K562 (cell line): ENCODE measurements at regions not wholly inside any gene's neighbourhood (a gene's known extent, or its start where the extent isn't known, plus 50 kb on each side); places are given as distances from the start of the nearest gene placed in this dataset.

Source experiments
- ATAC-seq: fragments of 200-7000 bp; cut with Tn5 transposase; 3 replicates; pipeline ENCODE4 v1.9.1; 2020; ENCODE audit warnings: moderate library complexity
- BruUV-seq: library from RNA; stranded (reverse); fragments of 400-500 nt; replicated peaks from 2 replicates; lab custom pipeline; 2021; lab: Mats Ljungman, UMichigan
- CTCF ChIA-PET: fragments of 300-600 bp; formaldehyde crosslinking; extraction: SDS; loops from one replicate; lab custom pipeline; 2021; ENCODE audit warnings: low intra/inter-chr PET ratio; lab: Yijun Ruan, JAX
- POLR2A ChIA-PET: fragments of 300-600, 350-650 bp; sonication (Branson Sonifier 250); formaldehyde crosslinking; extraction: SDS; loops from one replicate; lab custom pipeline; 2021; ENCODE audit warnings: antibody characterized with exemption, inconsistent platforms; lab: Yijun Ruan, JAX
- DNase-seq, 4 experiments: peaks; one replicate each; pipeline versions ENCODE4 v3.0.0 to v3.0.0-alpha.2; 2011 to 2018; ENCODE audit warnings: low spot score in 3 of 4, mixed read lengths in 3 of 4; ENCODE audit errors: extremely low read depth in 1 of 4
- FAIRE-seq: peaks from 2 replicates; lab custom pipeline; 2011; peaks lifted over from hg19 to GRCh38; lab: Jason Lieb, UNC
- H2AFZ ChIP-seq: 2 replicates; pipeline ENCODE4 v1.6.0; 2011; ENCODE audit warnings: low read depth, low read length, control low read depth, inconsistent platforms
- H3K27ac ChIP-seq: fragments of 200-600 bp; 3 replicates; pipeline ENCODE4 v1.8.0; 2011; ENCODE audit warnings: low read depth, mild to moderate bottlenecking, control low read depth, inconsistent platforms, low read length, moderate library complexity, mixed read lengths; ENCODE audit errors: extremely low read depth
- H3K27me3 ChIP-seq, 2 experiments: fragments of 300-600 bp in 1 of 2; 2 replicates in 1 of 2; 3 replicates in 1 of 2; pipeline versions ENCODE4 v1.6.0 to v1.8.0; 2011; ENCODE audit warnings: inconsistent platforms in 2 of 2, low read length in 2 of 2, mild to moderate bottlenecking in 1 of 2, mixed read lengths in 1 of 2, moderate library complexity in 1 of 2; ENCODE audit not compliant: control insufficient read depth in 2 of 2, insufficient read depth in 2 of 2
- H3K36me3 ChIP-seq: fragments of 300-600 bp; 3 replicates; pipeline ENCODE4 v1.8.0; 2011; ENCODE audit warnings: mild to moderate bottlenecking, low read length, inconsistent platforms; ENCODE audit not compliant: control insufficient read depth, insufficient read depth
- H3K4me1 ChIP-seq, 2 experiments: fragments of 200-600 bp in 1 of 2; replicated peaks in 1 of 2; 2 replicates in 1 of 2; 3 replicates in 1 of 2; pipeline versions ENCODE4 v1.5.1 to v1.8.0; 2011; ENCODE audit warnings: inconsistent platforms in 2 of 2, low read length in 2 of 2, mild to moderate bottlenecking in 1 of 2, mixed read lengths in 1 of 2, moderate library complexity in 1 of 2; ENCODE audit not compliant: control insufficient read depth in 2 of 2, insufficient read depth in 2 of 2
- H3K4me2 ChIP-seq: 2 replicates; pipeline ENCODE4 v1.6.1; 2011; ENCODE audit warnings: low read length, control low read depth, inconsistent platforms, mixed read lengths; ENCODE audit not compliant: insufficient read depth
- H3K4me3 ChIP-seq: fragments of 200-600 bp; sonication (generic), shearing (Covaris generic); 2 replicates; pipeline ENCODE4 v1.5.1; 2016; ENCODE audit warnings: control low read depth, inconsistent platforms
- H3K79me2 ChIP-seq: fragments of 200-600 bp; 3 replicates; pipeline ENCODE4 v1.8.0; 2011; ENCODE audit warnings: low read length, inconsistent platforms; ENCODE audit not compliant: control insufficient read depth, insufficient read depth
- H3K9ac ChIP-seq, 2 experiments: 2 replicates each; pipeline versions ENCODE4 v1.6.0 to v1.6.1; 2011; ENCODE audit warnings: low read depth in 2 of 2, low read length in 2 of 2, control low read depth in 1 of 2, inconsistent platforms in 1 of 2, mild to moderate bottlenecking in 1 of 2, mixed read lengths in 1 of 2; ENCODE audit not compliant: insufficient read depth in 1 of 2
- H3K9me1 ChIP-seq: one replicate; pipeline ENCODE4 v1.6.0; 2011; ENCODE audit warnings: inconsistent platforms, mild to moderate bottlenecking, low read length, moderate library complexity; ENCODE audit not compliant: control insufficient read depth, insufficient read depth
- H3K9me3 ChIP-seq: replicated peaks from 2 replicates; pipeline ENCODE4 v1.5.1; 2011; ENCODE audit warnings: low read depth, low read length, inconsistent platforms; ENCODE audit not compliant: control insufficient read depth, insufficient read depth
- H4K20me1 ChIP-seq: replicated peaks from 2 replicates; pipeline ENCODE4 v1.6.1; 2011; ENCODE audit warnings: low read length, inconsistent platforms, mixed read lengths; ENCODE audit not compliant: control insufficient read depth, insufficient read depth
- FOS ChIP-seq: IDR thresholded peaks from 3 replicates; pipeline ENCODE4 v1.6.1; 2011; ENCODE audit not compliant: insufficient read length; ENCODE audit errors: extremely low read depth
- GATA2 ChIP-seq: sonication (generic); formaldehyde crosslinking; IDR thresholded peaks from 2 replicates; pipeline ENCODE4 v1.4.0; 2020; ENCODE audit warnings: mild to moderate bottlenecking, missing genetic modification reagents
- MITF ChIP-seq: IDR thresholded peaks from 2 replicates; pipeline ENCODE4 v1.6.1; 2014; ENCODE audit warnings: antibody characterized with exemption
- NELFE ChIP-seq: IDR thresholded peaks from 2 replicates; pipeline ENCODE4 v1.6.1; 2011; ENCODE audit warnings: mild to moderate bottlenecking; ENCODE audit not compliant: insufficient read depth, insufficient read length
- NFE2L1 ChIP-seq: fragments of 450-650 bp; IDR thresholded peaks from 2 replicates; pipeline ENCODE4 v1.6.1; 2016; ENCODE audit warnings: missing genetic modification characterization, low read depth, mild to moderate bottlenecking, missing compliant biosample characterization, moderate library complexity, borderline replicate concordance
- RFX1 ChIP-seq: fragments of 450-650 bp; IDR thresholded peaks from 2 replicates; pipeline ENCODE4 v1.6.1; 2016; ENCODE audit warnings: mild to moderate bottlenecking, moderate library complexity
- STAT5B ChIP-seq: fragments of 250-450 bp; sonication (Bioruptor Pico); IDR thresholded peaks from 2 replicates; pipeline ENCODE4 v1.8.0; 2021; ENCODE audit warnings: mild to moderate bottlenecking, inconsistent platforms
- ZNF592 ChIP-seq: fragments of 450-650 bp; IDR thresholded peaks from 2 replicates; pipeline ENCODE4 v1.6.1; 2017; ENCODE audit warnings: antibody characterized with exemption, mild to moderate bottlenecking
- in situ Hi-C: fragments of 300-500 bp; cut with MboI; formaldehyde crosslinking; loops from 4 replicates; pipeline ENCODE4 v1.15.0; 2018; ENCODE audit warnings: inconsistent platforms, mixed read lengths
- intact Hi-C: fragments of 100-400 bp; cut with micrococcal nuclease; formaldehyde crosslinking; loops from 2 replicates; pipeline ENCODE4 v1.14.2; 2022

DNA sequence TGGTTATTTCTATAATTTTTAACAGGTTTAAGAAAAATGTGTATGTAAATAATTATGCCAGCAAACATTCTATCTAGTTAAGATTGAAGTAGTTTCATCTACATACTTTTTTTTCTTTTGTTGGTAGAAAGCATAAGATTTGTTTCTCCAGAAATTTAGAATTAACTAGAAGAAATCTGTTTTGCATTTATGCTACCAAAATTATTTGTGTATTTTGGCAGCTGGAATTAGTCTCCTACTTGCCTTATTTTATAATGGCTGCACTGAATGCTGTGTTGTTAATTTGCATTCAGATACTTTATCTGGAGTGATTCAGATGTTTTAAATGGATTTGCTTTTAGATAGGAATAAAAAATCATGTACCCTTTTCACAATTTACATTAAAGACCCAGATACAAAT lies 100.2 kb upstream of the NAALADL2 start:
- Histone ChIP-seq H3K27ac (no peak overlapping the region), H3K27me3 (no peaks in the 10 kb centered on the region), H4K20me1 (no peaks in the 10 kb centered on the region), H3K9me1 (no peaks in the 10 kb centered on the region), H3K36me3 (no peaks in the 10 kb centered on the region), H3K79me2 (no peaks in the 10 kb centered on the region), H3K4me3 (no peak overlapping the region), H2AFZ (no peak overlapping the region), H3K4me1 (no peaks in the 10 kb centered on the region), H3K9ac (no peak overlapping the region), H3K4me2 (no peak overlapping the region), H3K9me3 (no peaks in the 10 kb centered on the region)
- POLR2A ChIA-PET = no interaction called here
- DNase-seq (no peak), FAIRE-seq (no peak), ATAC-seq (no peak)
- CTCF ChIA-PET = no interaction called here
- no TSS peak for BruUV-seq
- in situ Hi-C loops (no loop called here), intact Hi-C loops (no loop called here)
- no peak for TF ChIP-seq NFE2L1 (tag)
- TF ChIP-seq ZNF592 = no peak
- no peak for TF ChIP-seq MITF
- TF ChIP-seq GATA2 (CRISPR knock-in tag) = no peak
- no peak for TF ChIP-seq FOS
- TF ChIP-seq STAT5B (CRISPR knock-in tag) = no peak
- no peak for TF ChIP-seq NELFE
- no peak for TF ChIP-seq RFX1
